Activated naive CD4-positive, alpha-beta T cell treated with anti-CD3 and anti-CD28 coated beads, Interleukin-2, amount 50 U/mL, for 16 hours (primary cell): ENCODE measurements at regions not wholly inside any gene's neighbourhood (a gene's known extent, or its start where the extent isn't known, plus 50 kb on each side); places are given as distances from the start of the nearest gene placed in this dataset.
"Not testable (repeated sequence)": the region's sequence is repeated elsewhere in the genome, so short reads cannot be mapped to it uniquely, and the experiment has no call there.

Experiments used
- DNase-seq: peaks from one replicate; pipeline ENCODE4 v3.0.0-alpha.2; 2020

GRCh38 chr20:30593572-30593971 lies 663.9 kb upstream of the DEFB115 start:
- DNase-seq, result no peak

- no peak for DNase-seq
These were observed 663.4 kb upstream of the DEFB115 start for GRCh38 chr20:30594112-30594511.

- no peak for DNase-seq
These were observed 661.8 kb upstream of the DEFB115 start for GRCh38 chr20:30595698-30596097.

GRCh38 chr20:30597429-30597828 lies 660.0 kb upstream of the DEFB115 start:
- DNase-seq, result not testable (repeated sequence)

- no peak for DNase-seq
These were observed 658.8 kb upstream of the DEFB115 start for GRCh38 chr20:30598460-30599230.

- no peak for DNase-seq
These were observed 657.5 kb upstream of the DEFB115 start for GRCh38 chr20:30599990-30600389.

GRCh38 chr20:30601974-30602373 lies 655.5 kb upstream of the DEFB115 start:
- DNase-seq, result no peak

- DNase-seq, result no peak
These were observed 655.0 kb upstream of the DEFB115 start for GRCh38 chr20:30602424-30602823.

GRCh38 chr20:30606990-30607389 lies 650.5 kb upstream of the DEFB115 start:
- DNase-seq, result no peak

- no peak for DNase-seq
These were observed 647.3 kb upstream of the DEFB115 start for GRCh38 chr20:30610029-30610693.

GRCh38 chr20:30610751-30611150 lies 646.7 kb upstream of the DEFB115 start:
- no peak for DNase-seq

- DNase-seq, result no peak
These were observed 646.1 kb upstream of the DEFB115 start for GRCh38 chr20:30611239-30611984.

GRCh38 chr20:30612344-30612743 lies 645.1 kb upstream of the DEFB115 start:
- DNase-seq, result no peak

GRCh38 chr20:30621346-30621745 lies 636.1 kb upstream of the DEFB115 start:
- DNase-seq, result not testable (repeated sequence)

GRCh38 chr20:30624310-30624709 lies 633.2 kb upstream of the DEFB115 start:
- DNase-seq, result not testable (repeated sequence)

- not testable (repeated sequence) for DNase-seq
These were observed 628.1 kb upstream of the DEFB115 start for GRCh38 chr20:30629376-30629775.

- DNase-seq, result no peak
These were observed 626.7 kb upstream of the DEFB115 start for GRCh38 chr20:30630761-30631160.

GRCh38 chr20:30631261-30631789 lies 626.1 kb upstream of the DEFB115 start:
- not testable (repeated sequence) for DNase-seq

GRCh38 chr20:30632773-30633172 lies 624.7 kb upstream of the DEFB115 start:
- not testable (repeated sequence) for DNase-seq

GRCh38 chr20:30641522-30641921 lies 615.9 kb upstream of the DEFB115 start:
- DNase-seq, result not testable (repeated sequence)

- not testable (repeated sequence) for DNase-seq
These were observed 596.5 kb upstream of the DEFB115 start for GRCh38 chr20:30660982-30661381.

- DNase-seq, result not testable (repeated sequence)
These were observed 589.0 kb upstream of the DEFB115 start for GRCh38 chr20:30668418-30668817.

GRCh38 chr20:30669330-30670029 lies 588.0 kb upstream of the DEFB115 start:
- DNase-seq, result not testable (repeated sequence)
